Astrocyte of the spinal cord (primary cell): ENCODE measurements at regions not wholly inside any gene's neighbourhood (a gene's known extent, or its start where the extent isn't known, plus 50 kb on each side); places are given as distances from the start of the nearest gene placed in this dataset.
A peak's percentile ranks its signal among the peaks of the same experiment; 100 is the strongest.

Source experiments
- DNase-seq: peaks from one replicate; pipeline ENCODE4 v3.0.0; 2011; ENCODE audit warnings: low read depth, low spot score
- H3K4me3 ChIP-seq: 2 replicates; pipeline ENCODE4 v1.5.1; 2011; ENCODE audit warnings: low read depth, mild to moderate bottlenecking, low read length, moderate library complexity
- in situ Hi-C: cut with HindIII; loops from 2 replicates; pipeline ENCODE4 v1.10.0; 2017; ENCODE audit warnings: low sequenced_read_pairs
- TF ChIP-seq, protein P1 (sequence below): IDR thresholded peaks from 2 replicates; pipeline ENCODE4 v1.5.1; 2012; ENCODE audit warnings: low read depth, mild to moderate bottlenecking, low read length, inconsistent platforms

DNA sequence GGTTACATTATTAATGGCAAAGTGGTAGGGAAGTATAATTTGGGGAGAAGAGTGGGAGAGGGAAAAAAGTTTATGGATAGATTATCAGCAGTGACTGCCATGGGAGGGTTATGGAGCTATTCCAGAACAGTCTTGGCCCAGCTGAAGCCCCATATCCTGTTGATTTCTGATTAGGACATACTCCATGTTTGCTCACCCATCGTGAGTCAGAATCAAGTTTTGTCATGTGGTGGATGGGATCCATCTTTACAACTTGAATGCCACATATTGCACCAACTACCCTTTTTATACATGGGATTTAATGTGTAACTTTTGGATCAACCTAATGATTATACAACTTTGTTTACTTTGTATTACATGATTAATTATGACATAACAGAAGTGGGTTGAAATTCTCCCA is 217.0 kb downstream of the HAO1 start:
- in situ Hi-C loops, result no loop called here
- peak; percentile 22 for DNase-seq

DNA sequence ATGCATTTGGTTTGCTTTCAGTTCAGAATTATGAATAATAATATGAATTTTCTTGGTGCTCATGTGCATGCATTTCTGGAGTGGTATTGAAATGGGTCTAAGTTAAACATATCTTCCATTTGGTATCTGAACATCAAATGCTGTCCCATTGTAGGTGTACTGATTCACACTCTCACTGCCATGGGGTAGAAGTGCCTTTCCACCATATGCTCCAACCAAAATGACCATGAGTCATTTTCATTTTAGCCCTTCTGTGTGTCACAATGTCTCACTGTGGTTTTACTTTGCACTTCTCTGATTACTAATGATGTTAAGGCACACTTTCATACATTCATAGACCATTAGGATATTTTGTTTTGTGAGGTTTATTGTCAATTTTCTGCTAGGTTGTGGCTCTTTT is 211.9 kb downstream of the HAO1 start:
- in situ Hi-C loops, result no loop called here
- DNase-seq, result peak; percentile 50
- TF ChIP-seq, protein P1, sequence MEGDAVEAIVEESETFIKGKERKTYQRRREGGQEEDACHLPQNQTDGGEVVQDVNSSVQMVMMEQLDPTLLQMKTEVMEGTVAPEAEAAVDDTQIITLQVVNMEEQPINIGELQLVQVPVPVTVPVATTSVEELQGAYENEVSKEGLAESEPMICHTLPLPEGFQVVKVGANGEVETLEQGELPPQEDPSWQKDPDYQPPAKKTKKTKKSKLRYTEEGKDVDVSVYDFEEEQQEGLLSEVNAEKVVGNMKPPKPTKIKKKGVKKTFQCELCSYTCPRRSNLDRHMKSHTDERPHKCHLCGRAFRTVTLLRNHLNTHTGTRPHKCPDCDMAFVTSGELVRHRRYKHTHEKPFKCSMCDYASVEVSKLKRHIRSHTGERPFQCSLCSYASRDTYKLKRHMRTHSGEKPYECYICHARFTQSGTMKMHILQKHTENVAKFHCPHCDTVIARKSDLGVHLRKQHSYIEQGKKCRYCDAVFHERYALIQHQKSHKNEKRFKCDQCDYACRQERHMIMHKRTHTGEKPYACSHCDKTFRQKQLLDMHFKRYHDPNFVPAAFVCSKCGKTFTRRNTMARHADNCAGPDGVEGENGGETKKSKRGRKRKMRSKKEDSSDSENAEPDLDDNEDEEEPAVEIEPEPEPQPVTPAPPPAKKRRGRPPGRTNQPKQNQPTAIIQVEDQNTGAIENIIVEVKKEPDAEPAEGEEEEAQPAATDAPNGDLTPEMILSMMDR, result no peak
- no peak overlapping the region for H3K4me3 ChIP-seq

More for the DNA sequence above, 217.0 kb downstream of the HAO1 start:
- TF ChIP-seq, protein P1, result no peak
- H3K4me3 ChIP-seq, result no peak overlapping the region

DNA sequence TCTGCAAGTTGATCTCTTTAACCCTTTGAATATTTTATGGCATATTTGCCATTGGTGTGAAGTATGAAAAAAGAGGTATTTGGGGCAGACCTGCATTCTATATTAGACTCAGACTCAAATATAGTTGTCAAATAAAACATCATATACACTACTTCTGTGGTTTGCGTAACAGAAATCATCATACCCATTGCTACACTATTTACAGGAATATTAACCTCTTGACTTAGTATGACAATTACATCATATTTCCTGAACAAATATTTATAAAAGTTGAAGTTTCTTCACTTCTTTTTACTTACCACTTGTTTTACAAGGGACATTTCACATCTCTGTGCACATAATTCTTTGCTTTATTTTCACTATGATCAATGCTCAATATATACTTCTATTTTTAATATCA is 206.0 kb downstream of the HAO1 start:
- no peak overlapping the region for H3K4me3 ChIP-seq
- DNase-seq, result no peak
- TF ChIP-seq, protein P1, result no peak
- in situ Hi-C loops, result no loop called here

DNA sequence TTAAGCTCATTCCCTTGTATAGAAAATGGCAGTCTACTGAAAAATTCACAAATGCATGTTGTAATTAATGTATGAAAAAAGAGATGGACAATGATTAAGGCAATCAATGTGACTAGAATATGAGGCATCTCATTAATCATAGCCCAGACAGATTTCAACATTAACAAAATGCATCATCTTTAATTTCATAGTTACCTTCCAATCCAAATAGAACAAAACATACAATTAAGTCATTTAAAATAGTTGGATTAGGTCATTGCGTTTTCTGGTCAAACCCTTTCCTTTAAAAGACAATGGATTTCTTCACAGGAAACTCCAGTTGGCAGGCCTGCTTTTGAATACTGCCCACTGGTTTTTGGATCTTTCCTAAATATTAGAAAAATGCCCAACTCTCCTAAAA is 203.9 kb downstream of the HAO1 start:
- no peak for DNase-seq
- in situ Hi-C loops, result no loop called here

DNA sequence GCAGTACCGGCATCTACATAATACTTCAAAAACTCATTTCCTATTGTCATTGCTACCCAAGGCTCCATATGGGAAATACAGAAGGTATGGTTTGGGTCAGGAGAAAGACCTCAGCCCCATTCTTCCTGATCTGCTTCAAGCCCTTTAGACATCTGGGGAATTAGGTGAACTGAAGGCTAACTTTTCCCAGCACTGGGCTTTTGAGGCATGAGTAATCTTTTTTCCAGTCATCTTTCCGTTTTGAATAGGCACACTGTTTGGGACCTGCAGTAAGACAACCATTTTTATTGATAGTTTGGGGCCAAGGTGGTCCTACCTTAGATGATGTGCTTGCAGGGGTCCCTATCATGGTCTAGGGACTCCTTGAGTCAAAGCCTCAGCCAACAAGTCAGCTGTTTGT is 198.4 kb downstream of the HAO1 start:
- no peak overlapping the region for H3K4me3 ChIP-seq
- in situ Hi-C loops, result no loop called here
- TF ChIP-seq, protein P1, result no peak
- DNase-seq, result no peak

More for the DNA sequence above, 203.9 kb downstream of the HAO1 start:
- TF ChIP-seq, protein P1, result no peak
- no peak overlapping the region for H3K4me3 ChIP-seq

DNA sequence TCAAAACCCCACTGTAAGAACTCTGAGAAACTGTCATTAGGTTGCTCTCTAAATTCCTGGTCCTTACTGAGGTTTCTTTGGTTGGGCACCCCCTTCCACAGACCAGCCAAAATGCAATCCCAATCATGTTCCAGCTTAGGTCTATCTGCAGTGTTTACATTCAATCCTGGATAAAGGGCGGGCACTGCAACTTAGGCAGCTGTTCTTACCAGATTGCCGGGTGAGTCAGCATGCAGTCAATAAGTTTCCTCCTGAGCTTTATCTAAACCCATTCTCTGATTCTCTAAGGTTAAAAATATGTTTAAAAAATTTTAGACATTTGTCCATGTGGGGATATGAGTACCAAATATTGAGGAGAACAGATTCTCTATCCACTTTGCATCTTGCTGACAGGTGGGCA is 197.8 kb downstream of the HAO1 start:
- in situ Hi-C loops, result no loop called here
- no peak overlapping the region for H3K4me3 ChIP-seq
- TF ChIP-seq, protein P1, result no peak
- peak; percentile 64 for DNase-seq

DNA sequence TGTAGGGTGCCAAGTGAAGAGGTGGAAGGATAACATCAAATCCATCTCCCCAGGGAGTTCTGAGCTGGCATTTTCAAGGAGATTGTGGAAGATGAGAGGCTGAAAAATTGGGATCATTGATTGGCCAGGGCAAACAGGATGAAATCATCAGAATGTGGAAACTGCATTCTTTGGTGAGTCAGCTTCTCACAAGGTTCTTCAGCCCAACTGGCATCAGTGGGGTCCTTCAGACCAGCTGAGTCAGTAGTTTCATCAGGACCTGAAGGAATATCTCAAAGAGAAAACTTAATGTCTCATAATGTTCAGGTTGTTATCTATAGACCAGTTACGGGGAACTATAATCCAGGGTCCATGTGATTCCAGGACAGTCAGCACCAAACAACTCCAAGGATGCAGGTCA is 195.8 kb downstream of the HAO1 start:
- in situ Hi-C loops, result no loop called here
- no peak overlapping the region for H3K4me3 ChIP-seq
- DNase-seq, result peak; percentile 65
- TF ChIP-seq, protein P1, result no peak
